ENCODE measurements at regions not wholly inside any gene's neighbourhood (a gene's known extent, or its start where the extent isn't known, plus 50 kb on each side); places are given as distances from the start of the nearest gene placed in this dataset.

GRCh38 chr20:48150568-48150967 is 365.3 kb upstream of the SULF2 start:
- TF ChIP-seq SP1 (IDR thresholded peaks at IDR 0.05) (no peak), FOXM1 (IDR thresholded peaks at IDR 0.05; ENCODE audit: borderline replicate concordance) (no peak), TARDBP (IDR thresholded peaks at IDR 0.05) (no peak), BHLHE40 (IDR thresholded peaks at IDR 0.05; ENCODE audit: borderline replicate concordance) (no peak), SUZ12 (IDR thresholded peaks at IDR 0.05) (no peak), FOXA1 (IDR thresholded peaks at IDR 0.05) (no peak), FOXK2 (IDR thresholded peaks at IDR 0.05) (no peak), ELF4 (IDR thresholded peaks at IDR 0.05) (no peak), L3MBTL2 (conservative IDR thresholded peaks at IDR 0.05) (no peak), ZNF384 (IDR thresholded peaks at IDR 0.05) (no peak), NFRKB (IDR thresholded peaks at IDR 0.05) (no peak), LEF1 (IDR thresholded peaks at IDR 0.05; ENCODE audit: borderline replicate concordance) (no peak)

Data from HEK293T (cell line).